HPDE6-E6E7 (cell line): ENCODE measurements at regions not wholly inside any gene's neighbourhood (a gene's known extent, or its start where the extent isn't known, plus 50 kb on each side); places are given as distances from the start of the nearest gene placed in this dataset.

Experiments
- DNase-seq: peaks from one replicate; pipeline ENCODE4 v3.0.0; 2011; ENCODE audit warnings: missing footprints; ENCODE audit errors: extremely low spot score

GRCh38 chr7:17601921-17602320 is 303.5 kb downstream of the AHR start:
- no peak for DNase-seq

- DNase-seq, result no peak
Observed at GRCh38 chr7:17608114-17608833, 309.8 kb downstream of the AHR start.

DNA sequence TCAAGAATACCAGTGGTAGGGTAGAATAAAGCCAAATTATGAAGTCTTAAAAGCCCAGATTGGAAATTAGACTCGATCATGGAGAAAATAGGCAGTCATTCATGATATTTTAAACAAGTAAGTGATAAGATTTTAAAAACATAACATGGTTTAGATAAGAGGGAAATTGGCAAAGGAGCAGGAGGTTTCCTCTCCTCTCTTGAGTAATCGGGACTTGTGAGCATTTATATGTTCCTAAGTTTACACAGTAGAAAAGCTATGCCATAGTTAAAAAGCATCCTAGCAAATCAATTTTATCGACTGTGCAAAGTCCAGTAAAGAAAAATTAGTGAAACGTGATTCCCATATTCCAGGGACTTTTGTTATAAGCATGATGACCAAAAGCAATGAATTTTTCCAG is 313.2 kb downstream of the AHR start:
- DNase-seq, result no peak

DNA sequence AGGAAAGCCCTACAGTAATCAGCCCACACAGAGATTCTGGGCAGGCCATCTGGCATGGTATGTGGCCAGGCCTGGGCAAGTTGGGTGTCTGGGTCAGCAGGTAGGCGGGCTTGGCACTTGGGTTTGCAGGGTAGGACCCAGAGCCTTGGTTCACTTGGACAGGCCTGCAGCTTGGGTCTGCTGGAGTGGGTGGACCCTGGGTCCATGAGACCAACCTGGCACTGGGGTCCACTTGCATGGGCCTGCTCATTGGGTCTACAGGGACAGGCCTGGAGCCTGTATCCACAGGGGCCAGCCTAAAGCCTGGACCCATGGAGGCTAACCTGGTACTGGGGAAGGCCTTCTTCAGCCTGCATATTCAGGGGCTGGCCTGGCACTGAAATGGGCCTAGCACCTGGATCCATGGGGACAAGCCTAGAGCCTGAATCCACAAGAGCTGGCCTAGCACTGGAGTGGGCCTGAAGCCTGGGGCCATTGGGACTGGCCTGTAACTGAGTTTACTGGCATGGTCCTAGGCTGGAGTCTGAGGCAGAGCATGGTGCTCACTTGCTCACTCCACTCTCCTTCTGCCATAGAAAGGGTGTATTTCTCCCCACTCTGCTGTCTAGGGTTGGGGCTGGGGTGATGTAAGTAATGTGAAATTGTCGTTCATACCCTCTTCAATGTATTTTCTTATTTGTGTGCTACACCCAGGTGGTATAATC is 315.0 kb downstream of the AHR start:
- no peak for DNase-seq

DNA sequence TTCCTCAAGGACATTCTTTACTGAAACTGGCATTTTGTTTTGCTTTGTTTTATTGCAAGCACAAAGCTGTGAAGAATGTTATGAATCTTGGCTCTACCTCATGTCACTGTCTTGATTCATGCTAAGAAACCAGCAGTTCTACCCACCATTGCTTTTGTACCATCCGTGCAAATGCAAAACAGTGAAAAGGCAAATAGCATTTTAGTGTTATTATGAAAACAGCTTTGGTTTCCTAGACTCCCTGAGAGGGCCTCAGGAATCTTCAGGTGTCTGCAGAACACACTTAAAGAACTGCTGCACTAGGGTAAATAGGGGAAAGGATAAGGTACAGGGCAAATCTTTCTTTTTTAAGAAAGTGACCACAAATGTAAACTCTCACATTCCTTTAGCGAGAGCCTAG is 318.9 kb downstream of the AHR start:
- DNase-seq, result no peak

DNA sequence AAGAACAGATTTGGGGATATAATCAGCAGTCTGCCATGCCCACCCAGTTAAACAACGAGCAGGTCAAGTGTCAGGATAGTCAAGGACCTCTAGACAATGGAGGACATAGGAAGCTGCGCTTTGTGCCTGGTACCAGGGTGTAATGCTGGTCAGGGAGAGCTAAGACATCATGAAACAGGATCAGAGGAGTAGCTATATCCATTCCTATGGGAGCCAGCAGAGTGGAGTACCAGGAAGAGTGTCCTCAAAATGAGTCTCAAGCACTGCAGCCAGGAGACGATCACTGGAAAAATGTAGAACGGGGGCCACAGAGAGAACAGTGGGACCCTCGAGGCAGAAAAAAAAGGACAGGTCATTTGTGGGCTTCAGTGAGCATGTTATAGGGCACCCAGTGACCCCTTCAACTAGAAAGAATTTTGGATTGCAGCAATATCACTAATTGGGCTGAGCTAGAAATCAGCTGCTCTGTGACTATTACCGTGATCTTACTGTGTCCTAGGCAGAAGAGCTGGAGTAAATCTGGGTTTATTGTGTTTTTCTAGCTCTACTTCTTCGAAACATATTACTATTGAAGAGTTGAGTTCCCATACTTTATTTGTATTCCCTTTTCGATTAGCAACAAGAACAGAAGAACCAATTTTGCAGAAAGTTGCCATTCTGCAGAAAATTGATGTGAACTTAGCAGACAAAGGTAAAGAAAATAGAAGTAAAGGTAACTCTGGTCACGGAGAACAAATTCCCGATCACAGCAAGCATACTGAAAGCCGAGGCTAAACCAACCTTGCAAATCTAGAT is 319.6 kb downstream of the AHR start:
- DNase-seq, result no peak

- no peak for DNase-seq
Observed at GRCh38 chr7:17618652-17618974, 320.2 kb downstream of the AHR start.

- DNase-seq, result no peak
Observed at GRCh38 chr7:17619196-17619818, 320.9 kb downstream of the AHR start.

DNA sequence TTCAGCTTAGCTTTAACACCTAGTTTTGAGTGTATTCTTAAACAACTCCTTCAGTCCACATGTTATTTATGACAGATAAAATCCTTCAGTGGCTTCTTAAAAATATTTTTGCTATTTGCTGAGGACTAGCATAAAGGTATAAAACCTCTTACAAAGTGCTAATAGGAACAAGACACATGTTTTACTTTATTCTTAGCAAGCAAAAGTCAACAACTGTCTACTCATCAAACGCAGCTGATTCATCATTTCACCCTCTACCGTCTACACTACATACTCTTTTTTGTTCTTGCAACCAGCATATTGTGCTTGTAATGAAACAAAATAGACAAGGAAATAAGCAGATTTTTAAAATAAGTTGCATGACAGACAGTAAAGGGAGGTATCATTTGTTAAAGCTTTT is 319.7 kb downstream of the SNX13 start:
- no peak for DNase-seq

DNA sequence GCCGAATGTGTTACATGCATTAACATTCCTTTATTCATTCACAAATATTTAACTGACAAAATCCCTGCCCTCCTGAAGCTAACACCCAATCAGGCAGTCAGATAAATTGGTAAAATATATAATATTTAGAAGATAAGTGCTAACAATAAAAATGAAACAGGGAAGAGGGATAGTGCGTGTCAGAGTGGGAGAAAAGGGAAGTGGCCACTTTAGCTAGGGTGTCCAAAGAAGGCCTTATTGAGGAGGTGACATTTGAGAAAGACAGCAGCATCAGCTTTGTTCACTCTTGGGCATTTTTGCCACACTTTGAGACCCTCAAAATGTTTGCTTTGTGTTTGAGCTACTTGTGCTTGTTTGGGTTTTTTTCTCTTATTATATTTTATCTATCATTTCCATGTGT is 317.8 kb downstream of the SNX13 start:
- no peak for DNase-seq

- no peak for DNase-seq
Observed at GRCh38 chr7:17623546-17624185, 316.6 kb downstream of the SNX13 start.

DNA sequence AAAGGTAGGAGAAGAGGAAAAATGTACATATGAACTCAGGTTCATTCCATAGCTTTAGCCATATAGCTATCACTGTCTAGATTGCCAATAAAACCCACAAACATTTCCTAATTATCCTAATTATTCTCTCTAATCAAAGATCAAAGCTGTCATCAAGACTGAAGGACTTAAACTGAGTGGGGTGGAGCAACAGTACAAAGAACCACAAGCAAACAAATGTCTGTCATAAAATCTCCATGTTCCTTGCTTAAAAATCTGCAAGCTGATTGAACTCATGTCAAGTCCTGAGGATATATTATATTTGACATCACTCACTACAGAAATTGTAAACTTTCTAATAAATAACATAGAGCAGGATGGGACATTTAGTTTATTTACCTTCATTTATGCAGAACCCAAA is 315.9 kb downstream of the SNX13 start:
- DNase-seq, result no peak

GRCh38 chr7:17625043-17625442 is 315.3 kb downstream of the SNX13 start:
- DNase-seq, result no peak

GRCh38 chr7:17626235-17626634 is 314.1 kb downstream of the SNX13 start:
- no peak for DNase-seq

DNA sequence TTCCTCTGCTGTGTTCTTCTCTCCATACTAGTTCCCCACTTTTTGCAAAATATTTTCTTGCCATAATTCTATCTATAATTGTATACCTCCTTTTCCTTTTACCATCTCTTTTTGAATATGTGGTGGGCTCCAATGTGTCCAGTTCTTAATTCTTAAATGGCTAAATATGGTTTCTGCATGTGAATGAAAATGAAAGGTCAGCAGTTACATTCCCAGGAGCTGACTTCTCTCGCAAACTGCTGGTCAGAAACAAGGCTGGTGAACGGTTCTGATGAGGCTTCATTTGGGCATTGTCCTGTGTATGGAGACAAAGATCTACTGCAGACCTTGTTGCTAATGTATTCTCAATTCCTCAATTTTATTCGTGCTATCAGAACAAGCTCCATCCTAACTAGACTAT is 309.2 kb downstream of the SNX13 start:
- DNase-seq, result no peak

DNA sequence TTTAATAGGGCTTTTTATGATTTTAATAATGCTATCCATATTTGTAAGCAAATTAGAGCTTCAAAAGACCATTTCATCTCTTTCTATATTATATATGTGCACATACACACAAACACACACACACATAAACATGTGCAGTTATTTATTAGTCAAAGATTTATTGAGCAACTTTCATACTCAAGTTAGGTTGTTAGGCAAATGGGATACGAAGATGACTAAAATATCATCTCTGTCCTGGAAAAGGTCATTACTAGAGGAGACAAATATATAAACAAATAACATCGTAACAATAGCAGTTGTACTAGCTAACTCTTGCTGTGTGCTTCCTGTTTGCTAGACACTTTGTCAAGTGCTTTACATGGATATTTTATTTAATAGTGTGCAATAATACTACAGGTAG is 307.9 kb downstream of the SNX13 start:
- no peak for DNase-seq

DNA sequence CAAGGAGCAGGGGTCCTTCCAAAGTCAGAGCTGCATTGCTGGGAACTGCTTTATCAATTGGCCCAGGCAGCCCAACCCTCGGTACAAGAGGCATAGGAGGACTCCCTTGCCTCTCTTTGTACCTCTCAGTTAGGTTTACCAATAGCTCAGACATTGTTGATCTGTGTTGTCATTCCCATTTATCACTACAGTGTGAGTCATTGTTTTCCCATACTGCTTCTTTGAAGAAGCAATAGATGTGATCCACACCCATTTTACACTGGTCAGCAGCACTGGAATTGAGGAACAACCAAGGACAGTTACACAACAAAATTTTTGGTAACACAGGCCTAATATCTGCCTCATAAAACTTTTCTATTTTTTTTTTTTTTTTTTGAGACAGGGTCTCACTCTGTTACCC is 307.2 kb downstream of the SNX13 start:
- DNase-seq, result peak; percentile 46

DNA sequence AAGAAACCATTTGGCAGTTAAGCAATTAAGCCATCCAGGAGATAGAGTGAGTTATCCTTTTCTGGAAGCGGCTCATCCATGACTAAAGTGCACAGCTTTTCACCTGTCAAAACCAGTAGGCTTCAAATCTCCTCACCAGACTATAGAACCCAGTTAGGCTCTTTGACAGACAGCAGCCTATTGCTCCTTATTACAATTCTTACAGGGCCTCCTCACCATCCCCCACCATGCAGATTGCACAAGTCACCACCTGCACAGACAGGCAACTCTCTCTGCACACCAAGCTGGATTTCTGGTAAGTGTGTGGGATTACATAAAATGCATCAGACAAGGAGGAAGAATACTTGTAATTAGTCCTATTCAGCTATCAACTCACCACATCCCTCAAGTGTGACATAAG is 301.6 kb downstream of the SNX13 start:
- peak; percentile 51 for DNase-seq

GRCh38 chr7:17640730-17641377 is 299.4 kb downstream of the SNX13 start:
- DNase-seq, result peak; percentile 12

DNA sequence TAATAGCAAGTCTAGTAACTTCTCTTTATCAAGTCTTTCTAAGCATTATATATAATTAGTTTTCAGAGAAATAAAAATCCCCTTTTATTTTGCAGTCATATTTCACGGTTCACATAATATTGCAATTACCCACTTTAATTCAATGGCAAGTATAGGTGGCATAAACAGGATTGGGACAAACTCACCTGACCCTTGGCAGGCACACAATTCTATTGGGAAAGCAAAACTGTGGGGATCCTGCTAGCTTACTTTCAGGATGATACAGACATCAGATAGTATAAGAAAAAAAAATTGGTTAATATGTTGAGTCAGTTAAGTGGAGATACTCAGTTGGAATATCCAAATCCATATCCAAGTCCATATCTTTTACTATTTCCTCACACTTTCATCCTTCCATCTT is 294.8 kb downstream of the SNX13 start:
- no peak for DNase-seq

DNA sequence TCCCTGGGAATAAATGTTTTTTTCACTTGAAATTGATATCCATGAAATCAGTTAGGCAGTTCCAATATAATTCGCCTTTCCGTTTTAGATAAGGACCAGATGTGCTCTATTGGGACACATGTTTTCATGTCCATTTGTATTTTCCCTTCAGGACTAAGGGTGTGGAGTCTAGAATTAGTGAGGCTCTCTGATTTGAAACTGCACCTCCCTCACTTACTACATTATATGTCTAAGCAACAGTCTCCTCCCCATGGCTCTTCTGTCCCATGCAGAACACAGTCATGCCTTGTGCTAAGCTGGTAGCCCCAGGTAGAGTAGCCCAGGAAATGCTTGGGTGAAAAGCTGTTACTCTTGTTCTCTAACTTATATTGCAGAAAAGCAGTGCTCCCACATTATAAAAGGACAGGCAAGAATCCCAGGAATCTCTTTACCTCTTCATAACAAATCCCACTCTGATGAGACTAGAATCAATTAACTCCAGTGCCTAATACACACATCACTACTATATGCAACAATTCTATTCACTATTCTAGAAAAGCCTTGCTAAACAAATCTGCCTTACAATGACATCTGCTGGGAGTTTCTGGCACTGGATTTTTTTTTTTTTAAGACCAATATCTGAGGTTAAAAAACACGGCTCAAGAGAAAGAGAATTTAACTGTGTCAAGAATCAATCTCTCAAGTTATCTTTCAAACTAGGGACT is 293.9 kb downstream of the SNX13 start:
- DNase-seq, result peak; percentile 41
